H1 (cell line): ENCODE measurements at regions not wholly inside any gene's neighbourhood (a gene's known extent, or its start where the extent isn't known, plus 50 kb on each side); places are given as distances from the start of the nearest gene placed in this dataset.

ENCODE experiments used
- CTCF ChIA-PET: fragments of 300-600 bp; sonication (Branson Sonifier 250); formaldehyde crosslinking; loops from one replicate; lab custom pipeline; 2021; ENCODE audit not compliant: partially characterized antibody; lab: Charles Lee
- POLR2A ChIA-PET: fragments of 300-600 bp; sonication (Branson Sonifier 250); formaldehyde crosslinking; loops from one replicate; lab custom pipeline; 2021; ENCODE audit warnings: inconsistent platforms; ENCODE audit not compliant: partially characterized antibody; lab: Charles Lee
- DNase-seq, 2 experiments: peaks; one replicate each; pipeline versions ENCODE4 v3.0.0 to v3.0.0-alpha.2; 2010 to 2022; ENCODE audit warnings: low spot score in 2 of 2, low read depth in 1 of 2, mixed read lengths in 1 of 2
- FAIRE-seq: peaks from 2 replicates; lab custom pipeline; 2011; peaks lifted over from hg19 to GRCh38; lab: Jason Lieb, UNC
- H2AFZ ChIP-seq: 2 replicates; pipeline ENCODE4 v1.8.1; 2012; ENCODE audit warnings: low read length, inconsistent platforms
- H2AK5ac ChIP-seq: 2 replicates; pipeline ENCODE4 v1.6.1; 2013; ENCODE audit warnings: low read depth, low read length
- H2BK120ac ChIP-seq: replicated peaks from 2 replicates; pipeline ENCODE3; 2013; ENCODE audit warnings: low read depth, low read length, inconsistent platforms
- H2BK12ac ChIP-seq: 2 replicates; pipeline ENCODE4 v1.6.1; 2013; ENCODE audit warnings: low read depth, low read length
- H2BK15ac ChIP-seq: 2 replicates; pipeline ENCODE4 v1.6.1; 2013; ENCODE audit warnings: low read length
- H2BK20ac ChIP-seq: 2 replicates; pipeline ENCODE4 v1.6.1; 2013; ENCODE audit warnings: low read length
- H2BK5ac ChIP-seq: 2 replicates; pipeline ENCODE4 v1.6.1; 2013; ENCODE audit warnings: low read depth, low read length
- H3K14ac ChIP-seq: 2 replicates; pipeline ENCODE4 v1.6.1; 2013; ENCODE audit warnings: inconsistent platforms; ENCODE audit not compliant: insufficient read length
- H3K18ac ChIP-seq: 2 replicates; pipeline ENCODE4 v1.6.1; 2013; ENCODE audit warnings: low read length; ENCODE audit errors: extremely low read depth
- H3K23ac ChIP-seq: 2 replicates; pipeline ENCODE4 v1.6.1; 2013; ENCODE audit warnings: inconsistent platforms; ENCODE audit not compliant: insufficient read length
- H3K23me2 ChIP-seq: 2 replicates; pipeline ENCODE4 v1.6.1; 2013; ENCODE audit warnings: low read depth, low read length
- H3K27ac ChIP-seq: 2 replicates; pipeline ENCODE4 v1.6.1; 2011; ENCODE audit warnings: low read depth, low read length, inconsistent platforms
- H3K27me3 ChIP-seq, 4 experiments: replicated peaks in 1 of 4; 1 replicate in 1 of 4; 2 replicates in 3 of 4; pipeline versions ENCODE4 v1.6.1 to v1.8.1; 2011 to 2013; ENCODE audit warnings: low read length in 3 of 4, mild to moderate bottlenecking in 3 of 4, inconsistent platforms in 2 of 4, mixed read lengths in 2 of 4, moderate library complexity in 1 of 4; ENCODE audit not compliant: control insufficient read depth in 3 of 4, insufficient read depth in 3 of 4; ENCODE audit errors: extremely low read depth in 1 of 4
- H3K36me3 ChIP-seq, 4 experiments: 2 replicates each; pipeline versions ENCODE4 v1.6.1 to v1.8.1; 2011 to 2013; ENCODE audit warnings: mild to moderate bottlenecking in 4 of 4, low read length in 3 of 4, moderate library complexity in 2 of 4, control low read depth in 1 of 4, inconsistent platforms in 1 of 4; ENCODE audit not compliant: insufficient read depth in 4 of 4, control insufficient read depth in 2 of 4
- H3K4ac ChIP-seq: replicated peaks from 2 replicates; pipeline ENCODE3; 2013; ENCODE audit warnings: low read length, low read depth, mixed read lengths, inconsistent platforms; ENCODE audit not compliant: insufficient read length
- H3K4me1 ChIP-seq, 4 experiments: replicated peaks in 1 of 4; 1 replicate in 1 of 4; 2 replicates in 3 of 4; pipeline versions ENCODE4 v1.6.1 to v1.8.1; 2011 to 2013; ENCODE audit warnings: low read length in 3 of 4, inconsistent platforms in 2 of 4, mixed read lengths in 1 of 4; ENCODE audit not compliant: insufficient read depth in 4 of 4, control insufficient read depth in 3 of 4
- H3K4me2 ChIP-seq, 2 experiments: 2 replicates each; pipeline versions ENCODE4 v1.6.1 to v1.8.1; 2011 to 2013; ENCODE audit warnings: low read depth in 2 of 2, low read length in 2 of 2, control low read depth in 1 of 2, inconsistent platforms in 1 of 2, mild to moderate bottlenecking in 1 of 2; ENCODE audit not compliant: insufficient read depth in 1 of 2
- H3K4me3 ChIP-seq, 4 experiments: fragments of 200-600, 300-600 bp in 1 of 4; sonication (generic), shearing (Covaris generic), sonication (Bioruptor Twin) in 1 of 4; 2 replicates each; pipeline versions ENCODE4 v1.5.1 to v1.8.1; 2011 to 2016; ENCODE audit warnings: low read length in 4 of 4, low read depth in 3 of 4, control low read depth in 2 of 4, inconsistent platforms in 2 of 4, mild to moderate bottlenecking in 2 of 4, mixed read lengths in 1 of 4, moderate library complexity in 1 of 4; ENCODE audit not compliant: insufficient read depth in 2 of 4; ENCODE audit errors: extremely low read depth in 1 of 4
- H3K56ac ChIP-seq: replicated peaks from 2 replicates; pipeline ENCODE3; 2013; ENCODE audit warnings: low read depth, mild to moderate bottlenecking, mixed read lengths, low read length, inconsistent platforms; ENCODE audit not compliant: insufficient read length
- H3K79me1 ChIP-seq: 2 replicates; pipeline ENCODE4 v1.6.1; 2013; ENCODE audit warnings: low read depth, low read length, control low read depth
- H3K79me2 ChIP-seq, 2 experiments: 2 replicates each; pipeline versions ENCODE4 v1.6.1 to v1.8.1; 2012 to 2013; ENCODE audit warnings: low read length in 2 of 2, mild to moderate bottlenecking in 2 of 2, inconsistent platforms in 1 of 2; ENCODE audit not compliant: insufficient read depth in 2 of 2, control insufficient read depth in 1 of 2
- H3K9ac ChIP-seq, 4 experiments: replicated peaks in 1 of 4; 1 replicate in 1 of 4; 2 replicates in 3 of 4; pipeline versions ENCODE4 v1.6.1 to v1.8.1; 2011 to 2013; ENCODE audit warnings: low read depth in 3 of 4, low read length in 3 of 4, control low read depth in 2 of 4, mild to moderate bottlenecking in 2 of 4, moderate library complexity in 2 of 4, inconsistent platforms in 1 of 4; ENCODE audit errors: extremely low read depth in 1 of 4
- H3K9me3 ChIP-seq, 2 experiments: 2 replicates each; pipeline versions ENCODE4 v1.6.1 to v1.8.1; 2012 to 2013; ENCODE audit warnings: mild to moderate bottlenecking in 2 of 2, moderate library complexity in 2 of 2, control low read depth in 1 of 2, inconsistent platforms in 1 of 2, low read depth in 1 of 2, low read length in 1 of 2, mixed read lengths in 1 of 2; ENCODE audit not compliant: insufficient read depth in 2 of 2
- H4K20me1 ChIP-seq, 2 experiments: replicated peaks in 1 of 2; 2 replicates each; pipeline versions ENCODE3 to v1.8.1; 2011 to 2013; ENCODE audit warnings: inconsistent platforms in 2 of 2, low read length in 2 of 2, mild to moderate bottlenecking in 1 of 2; ENCODE audit not compliant: insufficient read depth in 2 of 2, control insufficient read depth in 1 of 2
- H4K5ac ChIP-seq: 2 replicates; pipeline ENCODE4 v1.6.1; 2013; ENCODE audit warnings: low read length, low read depth, mixed read lengths, inconsistent platforms; ENCODE audit not compliant: insufficient read length
- H4K8ac ChIP-seq: 2 replicates; pipeline ENCODE4 v1.8.0; 2013; ENCODE audit warnings: mild to moderate bottlenecking, moderate library complexity, low read length, inconsistent platforms; ENCODE audit not compliant: insufficient read depth; ENCODE audit errors: extremely low read depth
- H4K91ac ChIP-seq: replicated peaks from 2 replicates; pipeline ENCODE3; 2013; ENCODE audit warnings: low read length, mixed read lengths, inconsistent platforms; ENCODE audit not compliant: insufficient read length
- ASH2L ChIP-seq: fragments of 200-600, 300-600 bp; sonication (generic); IDR thresholded peaks from one replicate; pipeline ENCODE4 v1.7.1; 2017; ENCODE audit warnings: low read length
- ATF2 ChIP-seq: IDR thresholded peaks from 2 replicates; pipeline ENCODE4 v1.6.1; 2012; ENCODE audit warnings: low read length, inconsistent platforms
- BCL11A ChIP-seq, 2 experiments: IDR thresholded peaks; one replicate each; pipeline ENCODE4 v1.6.1; 2011; ENCODE audit warnings: low read depth in 2 of 2, low read length in 2 of 2, mild to moderate bottlenecking in 2 of 2
- CTBP2 ChIP-seq: IDR thresholded peaks from 2 replicates; pipeline ENCODE4 v1.7.0; 2011; ENCODE audit warnings: borderline replicate concordance, mild to moderate bottlenecking, moderate library complexity, mixed read lengths, low read length; ENCODE audit not compliant: insufficient read depth, insufficient read length
- HDAC6 ChIP-seq: IDR thresholded peaks from one replicate; pipeline ENCODE4 v1.7.1; 2012; ENCODE audit warnings: low read depth, mild to moderate bottlenecking, inconsistent platforms, low read length, moderate library complexity
- JUND ChIP-seq: IDR thresholded peaks from 2 replicates; pipeline ENCODE4 v1.6.1; 2011; ENCODE audit warnings: mild to moderate bottlenecking, improper control_type of control experiment, low read length
- KDM4A ChIP-seq: IDR thresholded peaks from one replicate; pipeline ENCODE4 v1.7.1; 2012; ENCODE audit warnings: low read depth, mild to moderate bottlenecking, moderate library complexity, low read length, inconsistent platforms; ENCODE audit not compliant: severe bottlenecking
- KDM5A ChIP-seq: fragments of 200-600 bp; IDR thresholded peaks from 2 replicates; pipeline ENCODE4 v1.7.1; 2012; ENCODE audit warnings: mild to moderate bottlenecking, low read length, inconsistent platforms, mixed read lengths
- NANOG ChIP-seq: IDR thresholded peaks from 2 replicates; pipeline ENCODE4 v1.6.1; 2011; ENCODE audit warnings: low read length, low read depth, mild to moderate bottlenecking, inconsistent platforms; ENCODE audit not compliant: insufficient read depth, poor library complexity, severe bottlenecking
- POLR2AphosphoS5 ChIP-seq: IDR thresholded peaks from 2 replicates; pipeline ENCODE4 v1.6.1; 2011; ENCODE audit warnings: low read depth, low read length
- SP1 ChIP-seq: IDR thresholded peaks from 2 replicates; pipeline ENCODE4 v1.6.1; 2011; ENCODE audit warnings: low read depth, low read length
- TEAD4 ChIP-seq: IDR thresholded peaks from 2 replicates; pipeline ENCODE4 v1.6.1; 2012; ENCODE audit warnings: low read depth, low read length, inconsistent platforms, mixed read lengths
- WGBS, 2 experiments: shearing (Covaris generic) in 1 of 2; methylation state at CpG; one replicate each; pipeline versions ENCODE4 v1.1.6 to v1.1.7; 2013 to 2015; ENCODE audit warnings: low lambda C conversion rate in 2 of 2, mixed read lengths in 2 of 2, inconsistent platforms in 1 of 2, low coverage in 1 of 2, missing lambda C conversion rate in 1 of 2; ENCODE audit not compliant: insufficient replicate concordance in 2 of 2, insufficient coverage in 1 of 2, insufficient read length in 1 of 2; ENCODE audit errors: extremely low coverage in 1 of 2, missing lambda C conversion rate in 1 of 2; 5-methylcytosine and 5-hydroxymethylcytosine counted together

GRCh38 chr3:86225461-86225860, 765.5 kb downstream of the VGLL3 start:
- FAIRE-seq: no peak
- H2AK5ac ChIP-seq: no peak overlapping the region
- no peak overlapping the region for H3K4ac ChIP-seq
- H3K27me3 ChIP-seq: no peaks in the 10 kb centered on the region
- no peak overlapping the region for H2AFZ ChIP-seq
- no peak overlapping the region for H2BK15ac ChIP-seq
- no peak for DNase-seq
- no peak overlapping the region for H2BK20ac ChIP-seq
- H3K27ac ChIP-seq: no peak overlapping the region
- no peak overlapping the region for H3K23ac ChIP-seq
- TF ChIP-seq BCL11A (IDR thresholded peaks at IDR 0.05; ENCODE audit: low read depth in 2 of 2, low read length in 2 of 2): no peak
- no peak for TF ChIP-seq CTBP2
- TF ChIP-seq JUND: no peak
- TF ChIP-seq TEAD4: no peak
- no peak for TF ChIP-seq KDM4A
- no peak for TF ChIP-seq SP1
- TF ChIP-seq ASH2L: no peak
- no peak for TF ChIP-seq NANOG
- no peak for TF ChIP-seq KDM5A
- TF ChIP-seq POLR2AphosphoS5: no peak
- no peak for TF ChIP-seq HDAC6
- TF ChIP-seq ATF2: no peak
- no peak overlapping the region for H3K56ac ChIP-seq
- CTCF ChIA-PET: no interaction called here
- POLR2A ChIA-PET: no interaction called here
- H3K79me2 ChIP-seq: no peaks in the 10 kb centered on the region
- no peak overlapping the region for H3K14ac ChIP-seq
- no peak overlapping the region for H4K91ac ChIP-seq
- no peak overlapping the region for H3K18ac ChIP-seq
- H2BK120ac ChIP-seq: no peak overlapping the region
- no peak overlapping the region for H3K4me2 ChIP-seq
- H4K20me1 ChIP-seq: no peaks in the 10 kb centered on the region
- WGBS, 2 experiments: 87% methylated on average over 3 of the region's 3 CpGs; no CpG with 5 or more reads in 1 of the 2 experiments
- no peak overlapping the region for H3K9ac ChIP-seq
- no peaks in the 10 kb centered on the region for H3K36me3 ChIP-seq
- no peaks in the 10 kb centered on the region; a peak in 1 of 7 replicates for H3K4me1 ChIP-seq
- no peak overlapping the region for H2BK5ac ChIP-seq
- H3K79me1 ChIP-seq: no peaks in the 10 kb centered on the region
- no peaks in the 10 kb centered on the region for H3K23me2 ChIP-seq
- no peak overlapping the region for H2BK12ac ChIP-seq
- H4K5ac ChIP-seq: no peak overlapping the region
- no peak overlapping the region for H4K8ac ChIP-seq
- H3K9me3 ChIP-seq: 0 out of 4 replicates have a peak, but pooled peaks cover 0 to 3% of the 10 kb centered on the region in 2 experiments
- H3K4me3 ChIP-seq: no peak overlapping the region
